Ishikawa (cell line): ENCODE measurements at regions not wholly inside any gene's neighbourhood (a gene's known extent, or its start where the extent isn't known, plus 50 kb on each side); places are given as distances from the start of the nearest gene placed in this dataset.

Source experiments
- CEBPB ChIP-seq: IDR thresholded peaks from 2 replicates; pipeline ENCODE4 v1.6.1; 2012
- CREB1 ChIP-seq: IDR thresholded peaks from 2 replicates; pipeline ENCODE4 v1.6.1; 2012; ENCODE audit warnings: low read depth
- EGR1 ChIP-seq: IDR thresholded peaks from 2 replicates; pipeline ENCODE4 v1.6.1; 2012
- EP300 ChIP-seq: IDR thresholded peaks from 2 replicates; pipeline ENCODE4 v1.6.1; 2012; ENCODE audit warnings: borderline replicate concordance
- FOXM1 ChIP-seq: IDR thresholded peaks from 2 replicates; pipeline ENCODE4 v1.6.1; 2012; ENCODE audit warnings: low read depth, borderline replicate concordance
- NFIC ChIP-seq: IDR thresholded peaks from 2 replicates; pipeline ENCODE4 v1.6.1; 2012
- RAD21 ChIP-seq: IDR thresholded peaks from 2 replicates; pipeline ENCODE4 v1.6.1; 2012; ENCODE audit warnings: low read depth
- TAF1 ChIP-seq: IDR thresholded peaks from 2 replicates; pipeline ENCODE4 v1.6.1; 2012; ENCODE audit warnings: low read depth, mild to moderate bottlenecking
- TCF12 ChIP-seq: IDR thresholded peaks from 2 replicates; pipeline ENCODE4 v1.6.1; 2012; ENCODE audit warnings: low read depth
- TEAD4 ChIP-seq: IDR thresholded peaks from 2 replicates; pipeline ENCODE4 v1.6.1; 2012
- YY1 ChIP-seq: IDR thresholded peaks from 2 replicates; pipeline ENCODE4 v1.6.1; 2012; ENCODE audit warnings: low read depth
- ZBTB7A ChIP-seq: IDR thresholded peaks from 2 replicates; pipeline ENCODE4 v1.6.1; 2012; ENCODE audit warnings: low read depth
- TF ChIP-seq, protein P1 (sequence below): IDR thresholded peaks from 2 replicates; pipeline ENCODE4 v1.6.1; 2012; ENCODE audit warnings: low read depth, mild to moderate bottlenecking
- TF ChIP-seq, protein P2 (sequence below): IDR thresholded peaks from 2 replicates; pipeline ENCODE4 v1.6.1; 2012
- TF ChIP-seq, protein P3 (sequence below): IDR thresholded peaks from 2 replicates; pipeline ENCODE4 v1.6.1; 2012

DNA sequence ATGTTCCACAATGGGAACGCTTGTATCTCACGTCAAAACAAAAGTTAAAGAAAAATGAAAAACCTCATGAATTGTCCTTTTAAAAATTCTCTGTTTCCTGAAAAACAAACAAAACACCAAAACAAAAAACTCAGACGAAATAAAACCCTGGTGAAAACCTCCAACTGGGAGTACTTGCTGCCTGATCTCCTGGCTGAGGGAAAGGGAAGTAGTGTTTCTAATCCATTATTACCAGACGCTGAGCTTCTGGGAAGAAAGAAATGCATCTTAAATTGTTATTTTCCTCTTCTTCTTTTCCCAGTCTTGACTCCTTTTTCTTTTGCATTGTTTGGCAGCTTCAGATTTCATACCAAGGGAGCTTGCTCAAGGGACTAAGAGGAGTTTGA lies 243.2 kb upstream of the RGMA start:
- no peak for TF ChIP-seq CREB1
- TF ChIP-seq, protein P1, sequence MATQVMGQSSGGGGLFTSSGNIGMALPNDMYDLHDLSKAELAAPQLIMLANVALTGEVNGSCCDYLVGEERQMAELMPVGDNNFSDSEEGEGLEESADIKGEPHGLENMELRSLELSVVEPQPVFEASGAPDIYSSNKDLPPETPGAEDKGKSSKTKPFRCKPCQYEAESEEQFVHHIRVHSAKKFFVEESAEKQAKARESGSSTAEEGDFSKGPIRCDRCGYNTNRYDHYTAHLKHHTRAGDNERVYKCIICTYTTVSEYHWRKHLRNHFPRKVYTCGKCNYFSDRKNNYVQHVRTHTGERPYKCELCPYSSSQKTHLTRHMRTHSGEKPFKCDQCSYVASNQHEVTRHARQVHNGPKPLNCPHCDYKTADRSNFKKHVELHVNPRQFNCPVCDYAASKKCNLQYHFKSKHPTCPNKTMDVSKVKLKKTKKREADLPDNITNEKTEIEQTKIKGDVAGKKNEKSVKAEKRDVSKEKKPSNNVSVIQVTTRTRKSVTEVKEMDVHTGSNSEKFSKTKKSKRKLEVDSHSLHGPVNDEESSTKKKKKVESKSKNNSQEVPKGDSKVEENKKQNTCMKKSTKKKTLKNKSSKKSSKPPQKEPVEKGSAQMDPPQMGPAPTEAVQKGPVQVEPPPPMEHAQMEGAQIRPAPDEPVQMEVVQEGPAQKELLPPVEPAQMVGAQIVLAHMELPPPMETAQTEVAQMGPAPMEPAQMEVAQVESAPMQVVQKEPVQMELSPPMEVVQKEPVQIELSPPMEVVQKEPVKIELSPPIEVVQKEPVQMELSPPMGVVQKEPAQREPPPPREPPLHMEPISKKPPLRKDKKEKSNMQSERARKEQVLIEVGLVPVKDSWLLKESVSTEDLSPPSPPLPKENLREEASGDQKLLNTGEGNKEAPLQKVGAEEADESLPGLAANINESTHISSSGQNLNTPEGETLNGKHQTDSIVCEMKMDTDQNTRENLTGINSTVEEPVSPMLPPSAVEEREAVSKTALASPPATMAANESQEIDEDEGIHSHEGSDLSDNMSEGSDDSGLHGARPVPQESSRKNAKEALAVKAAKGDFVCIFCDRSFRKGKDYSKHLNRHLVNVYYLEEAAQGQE = no peak
- no peak for TF ChIP-seq ZBTB7A
- TF ChIP-seq YY1 = no peak
- TF ChIP-seq TAF1 = no peak
- TF ChIP-seq EP300 = no peak
- TF ChIP-seq, protein P2, sequence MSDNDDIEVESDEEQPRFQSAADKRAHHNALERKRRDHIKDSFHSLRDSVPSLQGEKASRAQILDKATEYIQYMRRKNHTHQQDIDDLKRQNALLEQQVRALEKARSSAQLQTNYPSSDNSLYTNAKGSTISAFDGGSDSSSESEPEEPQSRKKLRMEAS = no peak
- TF ChIP-seq CEBPB = no peak
- no peak for TF ChIP-seq TCF12
- no peak for TF ChIP-seq EGR1
- no peak for TF ChIP-seq TEAD4
- TF ChIP-seq RAD21 = no peak
- no peak for TF ChIP-seq NFIC
- TF ChIP-seq, protein P3, sequence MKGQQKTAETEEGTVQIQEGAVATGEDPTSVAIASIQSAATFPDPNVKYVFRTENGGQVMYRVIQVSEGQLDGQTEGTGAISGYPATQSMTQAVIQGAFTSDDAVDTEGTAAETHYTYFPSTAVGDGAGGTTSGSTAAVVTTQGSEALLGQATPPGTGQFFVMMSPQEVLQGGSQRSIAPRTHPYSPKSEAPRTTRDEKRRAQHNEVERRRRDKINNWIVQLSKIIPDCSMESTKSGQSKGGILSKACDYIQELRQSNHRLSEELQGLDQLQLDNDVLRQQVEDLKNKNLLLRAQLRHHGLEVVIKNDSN = no peak

DNA sequence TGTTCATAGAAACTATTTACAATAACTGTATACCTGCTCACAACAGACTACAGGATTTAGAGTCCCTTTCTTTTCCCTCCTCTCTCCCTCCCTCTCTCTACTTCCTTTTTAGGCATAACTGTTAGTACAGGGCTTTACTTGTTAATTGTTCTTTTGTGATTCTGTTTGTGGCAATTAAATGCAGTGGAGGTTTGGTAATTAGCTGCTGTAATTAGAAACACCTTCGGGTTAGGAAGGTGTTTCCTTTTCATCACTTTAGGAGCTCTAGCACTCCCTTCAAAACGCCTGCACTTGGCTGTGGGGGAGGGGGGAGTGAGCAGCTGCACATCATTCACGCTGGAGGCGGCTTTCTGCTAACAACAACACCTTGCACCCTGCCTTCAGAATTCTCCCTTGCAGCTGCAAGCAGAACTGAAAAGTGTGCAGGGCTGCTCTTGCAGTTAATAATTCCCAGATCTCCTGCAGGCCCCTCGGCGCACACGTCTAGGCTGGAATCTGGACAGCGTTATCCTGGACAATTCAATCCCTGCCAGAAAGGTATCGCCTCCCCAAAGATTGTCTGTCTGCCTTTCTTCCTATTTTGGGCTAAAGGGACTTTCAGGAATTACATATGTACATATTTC lies 242.6 kb upstream of the RGMA start:
- TF ChIP-seq TAF1 (no peak), TCF12 (no peak), ZBTB7A (no peak), CREB1 (no peak), NFIC (no peak), FOXM1 (no peak), EP300 (no peak), RAD21 (no peak)
- TF ChIP-seq, protein P3 = no peak
- TF ChIP-seq, protein P2 = no peak
- TF ChIP-seq, protein P1 = no peak

DNA sequence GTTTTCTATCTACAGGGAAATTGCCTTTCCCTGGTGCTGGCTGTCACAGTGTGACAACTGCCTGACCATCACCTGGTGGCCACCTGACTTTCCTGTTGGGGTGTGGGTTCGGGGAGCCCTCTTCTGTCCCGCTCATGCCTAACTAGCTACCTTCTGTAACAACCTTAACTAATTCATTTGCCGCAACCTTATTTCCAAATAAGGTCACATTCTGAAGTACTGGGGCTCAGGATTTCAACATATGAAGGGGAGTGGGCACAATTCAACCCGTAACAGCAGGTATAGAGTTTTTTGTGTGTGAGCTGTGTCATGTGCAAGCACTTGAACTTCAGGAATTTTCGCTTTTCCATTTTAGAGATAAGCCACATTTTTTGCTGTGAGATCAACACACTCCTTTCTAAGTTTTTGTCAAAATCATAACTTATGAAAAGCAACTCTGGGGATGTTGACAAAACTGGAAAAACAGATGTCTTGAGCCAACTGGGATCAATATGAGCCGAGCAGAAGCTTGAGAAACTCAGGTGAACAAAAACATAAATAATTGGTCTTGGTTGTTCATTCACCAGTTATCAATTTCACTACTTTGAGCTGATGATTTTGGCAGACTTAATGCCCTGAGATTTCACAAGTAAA lies 242.0 kb upstream of the RGMA start:
- TF ChIP-seq YY1 = no peak
- TF ChIP-seq ZBTB7A = no peak
- TF ChIP-seq, protein P2 = no peak
- no peak for TF ChIP-seq CEBPB

DNA sequence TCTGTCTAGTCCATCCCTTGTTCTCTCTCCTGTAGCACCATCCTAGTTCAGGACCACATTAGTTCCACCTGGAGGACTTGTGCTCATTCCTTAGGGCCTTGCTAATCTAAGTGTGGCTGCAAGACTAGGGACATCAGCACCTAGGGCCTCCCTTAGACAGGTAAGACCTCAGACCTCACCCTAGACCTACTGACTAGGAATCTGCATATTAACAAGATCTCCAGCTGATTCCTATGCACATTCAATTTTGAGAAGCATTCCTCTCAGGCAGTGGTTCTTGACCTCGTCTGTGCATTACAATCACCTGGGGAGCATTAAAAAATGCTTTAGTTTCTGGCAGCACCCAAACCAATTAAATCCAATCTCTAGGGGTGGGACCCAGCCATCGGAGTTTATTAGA lies 238.4 kb upstream of the RGMA start:
- TF ChIP-seq EGR1 (no peak), TAF1 (no peak), NFIC (no peak), CREB1 (no peak), FOXM1 (no peak), EP300 (no peak), YY1 (no peak), ZBTB7A (no peak), TCF12 (no peak), TEAD4 (no peak), CEBPB (no peak), RAD21 (no peak)
- TF ChIP-seq, protein P1 = no peak
- TF ChIP-seq, protein P3 = no peak
- TF ChIP-seq, protein P2 = no peak
